Thymus (tissue), 11 donors: ENCODE measurements at regions not wholly inside any gene's neighbourhood (a gene's known extent, or its start where the extent isn't known, plus 50 kb on each side); places are given as distances from the start of the nearest gene placed in this dataset.
"Not testable (repeated sequence)": the region's sequence is repeated elsewhere in the genome, so short reads cannot be mapped to it uniquely, and the experiment has no call there.

Experiments used
- DNase-seq, 9 donors: peaks; one replicate each; pipeline ENCODE4 v3.0.0-alpha.2; 2013; ENCODE audit warnings: low spot score in 9 of 9, low read depth in 6 of 9, missing footprints in 1 of 9
- H3K27ac ChIP-seq, 2 donors: one replicate each; pipeline ENCODE4 v1.5.1; 2013; ENCODE audit warnings: control low read depth in 1 of 2, low read depth in 1 of 2, low read length in 1 of 2, mild to moderate bottlenecking in 1 of 2, moderate library complexity in 1 of 2
- H3K27me3 ChIP-seq, 2 donors: one replicate each; pipeline ENCODE4 v1.5.1; 2013; ENCODE audit warnings: low read length in 1 of 2; ENCODE audit not compliant: control insufficient read depth in 2 of 2, insufficient read depth in 1 of 2
- H3K36me3 ChIP-seq, 2 donors: one replicate each; pipeline ENCODE4 v1.5.1; 2013; ENCODE audit warnings: low read length in 1 of 2, mild to moderate bottlenecking in 1 of 2, moderate library complexity in 1 of 2; ENCODE audit not compliant: control insufficient read depth in 2 of 2, insufficient read depth in 2 of 2
- H3K4me1 ChIP-seq, 2 donors: one replicate each; pipeline ENCODE4 v1.5.1; 2013; ENCODE audit warnings: low read length in 2 of 2; ENCODE audit not compliant: control insufficient read depth in 2 of 2, insufficient read depth in 2 of 2
- H3K4me3 ChIP-seq, 2 donors: one replicate each; pipeline ENCODE4 v1.5.1; 2013; ENCODE audit warnings: low read length in 2 of 2, control low read depth in 1 of 2, mild to moderate bottlenecking in 1 of 2
- H3K9me3 ChIP-seq, 2 donors: one replicate each; pipeline ENCODE4 v1.5.1; 2013; ENCODE audit warnings: low read length in 1 of 2, mild to moderate bottlenecking in 1 of 2; ENCODE audit not compliant: control insufficient read depth in 2 of 2, insufficient read depth in 1 of 2
- WGBS: extraction: QIAGEN DNeasy Blood & Tissue Kit; methylation state at CpG from one replicate; pipeline ENCODE4 v1.1.7; 2013; 5-methylcytosine and 5-hydroxymethylcytosine counted together
- donor health status: healthy.

DNA sequence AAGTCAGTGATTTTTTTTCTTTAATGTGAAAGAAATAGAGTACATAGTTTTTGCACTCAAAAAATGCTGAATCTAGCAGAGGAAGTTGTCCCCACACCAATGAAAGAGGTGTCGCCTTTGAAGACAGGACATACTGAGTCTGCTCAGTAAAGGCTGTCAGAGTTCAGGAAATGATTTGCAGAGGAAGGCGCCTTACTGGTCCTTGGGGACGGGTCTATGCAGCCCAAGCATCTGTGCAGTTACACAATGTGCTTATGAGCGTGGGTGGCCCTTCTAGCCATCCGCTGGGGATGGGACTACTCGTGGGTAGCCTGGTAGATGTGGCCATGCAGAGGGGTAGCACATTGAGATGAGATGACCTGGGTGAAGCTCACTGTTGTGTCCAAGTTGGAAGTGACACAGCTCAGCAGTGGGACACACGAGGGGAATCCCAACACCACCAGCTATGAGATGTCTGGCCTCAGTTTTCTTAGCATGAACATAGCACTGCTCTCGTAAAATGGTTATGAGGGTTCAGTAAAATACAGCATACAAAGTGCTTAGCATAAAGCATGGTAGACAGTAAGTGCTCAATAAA lies 116.5 kb upstream of the RBPJ start:
- no peak overlapping the region for H3K4me3 ChIP-seq
- no peak overlapping the region for H3K27ac ChIP-seq
- H3K4me1 ChIP-seq: no peaks in the 10 kb centered on the region
- 81% methylated on average over 8 of the region's 8 CpGs for WGBS
- DNase-seq: peak in 2 of 9 donors; percentile 22 to 34
- no peaks in the 10 kb centered on the region for H3K27me3 ChIP-seq
- H3K36me3 ChIP-seq: no peaks in the 10 kb centered on the region
- H3K9me3 ChIP-seq: no peaks in the 10 kb centered on the region

DNA sequence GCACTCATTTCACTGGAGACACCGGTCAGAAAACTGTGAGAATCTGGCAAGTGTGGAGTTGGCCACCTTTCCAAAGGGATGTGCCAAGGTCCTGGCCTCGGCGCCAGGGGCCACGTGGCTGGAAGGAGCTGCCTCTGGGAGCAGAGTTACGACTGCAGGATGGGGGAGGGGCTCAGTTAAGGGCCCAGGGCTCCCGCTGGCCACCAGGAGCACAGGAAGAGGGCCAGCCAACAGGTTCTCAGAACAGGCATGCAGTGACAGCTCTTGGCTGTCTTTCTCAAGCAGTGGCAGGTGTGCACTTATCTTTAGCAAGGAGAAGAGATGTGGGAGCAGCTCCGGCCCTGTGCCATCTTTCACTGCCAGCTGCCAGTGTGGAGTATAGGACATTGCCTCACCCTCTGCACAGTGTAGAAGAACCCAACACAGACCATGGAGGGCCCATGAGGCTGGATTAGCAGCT lies 115.9 kb upstream of the RBPJ start:
- Histone ChIP-seq H3K4me1 (no peaks in the 10 kb centered on the region), H3K4me3 (no peak overlapping the region), H3K27me3 (no peaks in the 10 kb centered on the region), H3K36me3 (no peaks in the 10 kb centered on the region), H3K27ac (no peak overlapping the region), H3K9me3 (no peaks in the 10 kb centered on the region)
- DNase-seq: no peak
- 87% methylated on average over 7 of the region's 7 CpGs for WGBS

DNA sequence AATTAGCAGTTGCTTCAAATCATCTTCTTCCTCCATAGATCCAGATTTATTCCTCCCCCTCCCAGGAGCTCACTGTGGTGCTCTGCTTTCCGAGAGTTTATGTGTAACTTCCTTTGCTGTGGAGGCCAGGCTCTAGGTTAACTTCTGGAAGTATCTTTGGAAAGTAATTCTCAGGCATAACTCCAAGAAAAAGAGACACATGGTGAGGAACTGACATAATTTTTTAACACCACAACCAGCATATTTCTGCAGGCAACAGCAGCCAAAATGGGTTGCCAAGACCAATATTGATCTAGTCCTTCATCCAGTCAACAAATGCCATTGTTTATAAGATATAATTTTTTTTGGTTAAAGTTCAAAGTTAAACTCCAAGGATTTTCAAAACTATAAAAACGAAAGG lies 114.5 kb upstream of the RBPJ start:
- Histone ChIP-seq H3K4me1 (no peaks in the 10 kb centered on the region), H3K9me3 (no peaks in the 10 kb centered on the region), H3K27me3 (no peaks in the 10 kb centered on the region), H3K36me3 (no peaks in the 10 kb centered on the region), H3K27ac (no peak overlapping the region), H3K4me3 (no peak overlapping the region)
- DNase-seq: no peak
- WGBS: 87% methylated on average over 2 of the region's 2 CpGs

DNA sequence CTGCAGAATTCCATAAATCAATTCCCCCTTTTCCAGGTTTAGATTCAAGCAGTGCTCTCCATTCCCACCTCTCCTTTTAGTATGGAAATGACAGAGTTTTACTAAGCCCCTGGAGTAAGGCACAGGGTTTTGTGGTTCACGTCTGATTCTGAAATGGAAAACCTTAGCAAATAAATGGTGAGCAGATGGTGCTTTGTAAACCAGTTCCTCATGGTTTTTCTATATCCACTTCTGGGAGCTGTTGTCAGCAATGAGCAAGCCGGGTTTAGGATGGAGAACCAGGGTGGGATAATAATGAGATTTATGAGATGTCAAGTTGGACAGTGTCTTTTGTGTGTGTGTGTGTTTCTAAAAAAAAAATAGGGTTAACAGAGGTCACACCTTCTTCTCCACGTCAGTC lies 113.8 kb upstream of the RBPJ start:
- H3K36me3 ChIP-seq: no peaks in the 10 kb centered on the region
- H3K27ac ChIP-seq: no peak overlapping the region
- H3K9me3 ChIP-seq: no peaks in the 10 kb centered on the region
- H3K4me3 ChIP-seq: no peak overlapping the region
- no peaks in the 10 kb centered on the region for H3K4me1 ChIP-seq
- DNase-seq: no peak
- H3K27me3 ChIP-seq: no peaks in the 10 kb centered on the region
- WGBS: 69% methylated on average over 3 of the region's 3 CpGs

DNA sequence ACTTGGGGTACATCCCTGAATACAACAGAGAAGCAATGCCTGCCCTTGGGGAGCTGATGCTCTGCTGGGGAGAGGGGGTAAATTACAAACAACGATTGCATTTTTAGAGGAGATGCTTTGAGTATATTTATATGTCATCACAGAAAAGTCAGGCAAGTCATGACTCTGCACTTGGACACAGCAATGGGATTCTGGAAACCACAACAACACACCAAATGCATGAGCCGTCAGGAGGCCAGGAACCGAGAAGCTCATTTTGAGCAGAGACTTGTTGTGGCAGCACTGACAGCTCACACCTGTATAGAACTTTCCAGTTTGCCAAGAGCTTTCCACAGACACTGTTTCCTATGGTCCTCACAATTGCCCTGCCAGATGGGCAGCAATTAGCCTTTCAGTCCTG lies 113.2 kb upstream of the RBPJ start:
- Histone ChIP-seq H3K27ac (no peak overlapping the region), H3K4me3 (no peak overlapping the region), H3K9me3 (no peaks in the 10 kb centered on the region), H3K36me3 (no peaks in the 10 kb centered on the region), H3K27me3 (no peaks in the 10 kb centered on the region), H3K4me1 (no peaks in the 10 kb centered on the region)
- no peak for DNase-seq
- WGBS: 94% methylated on average over 3 of the region's 3 CpGs

DNA sequence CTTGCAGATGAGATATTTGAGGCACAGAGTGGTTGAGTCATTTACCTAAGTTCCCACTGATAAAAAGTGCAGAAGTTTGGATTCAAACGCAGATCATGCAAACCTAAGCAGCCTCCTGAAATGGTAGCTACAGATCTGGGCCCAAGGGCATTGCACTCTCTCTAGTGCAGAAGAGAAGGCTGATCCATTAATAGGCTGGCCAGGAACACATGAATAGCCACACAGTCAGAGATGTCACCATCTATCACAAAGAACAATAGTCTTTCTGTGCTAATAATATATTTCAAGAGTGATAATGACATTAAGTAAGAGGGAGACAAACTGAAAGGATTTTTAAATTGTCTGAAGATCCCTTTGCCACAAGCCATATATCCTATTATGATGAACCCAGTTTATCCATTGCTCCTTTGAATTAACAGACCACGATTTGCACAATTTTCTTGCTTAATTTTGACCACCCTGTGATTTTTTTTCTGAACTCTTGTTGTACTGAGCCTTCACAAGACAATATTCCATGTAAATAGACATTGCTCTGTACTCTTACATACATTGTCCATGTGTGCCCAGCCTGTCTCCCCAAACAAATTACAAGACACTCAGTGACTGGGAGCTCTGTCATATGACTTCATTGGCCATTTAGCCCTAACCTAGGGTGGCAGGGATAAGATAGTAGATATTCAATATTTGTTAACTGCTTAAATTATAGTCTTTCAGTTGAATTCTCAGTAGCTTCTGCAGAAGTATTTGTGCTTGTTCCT lies 112.4 kb upstream of the RBPJ start:
- H3K4me1 ChIP-seq: no peaks in the 10 kb centered on the region
- 48% methylated on average over 2 of the region's 2 CpGs for WGBS
- DNase-seq: no peak
- H3K27ac ChIP-seq: no peak overlapping the region
- H3K27me3 ChIP-seq: no peaks in the 10 kb centered on the region
- H3K9me3 ChIP-seq: no peaks in the 10 kb centered on the region
- H3K36me3 ChIP-seq: no peaks in the 10 kb centered on the region
- no peak overlapping the region for H3K4me3 ChIP-seq

DNA sequence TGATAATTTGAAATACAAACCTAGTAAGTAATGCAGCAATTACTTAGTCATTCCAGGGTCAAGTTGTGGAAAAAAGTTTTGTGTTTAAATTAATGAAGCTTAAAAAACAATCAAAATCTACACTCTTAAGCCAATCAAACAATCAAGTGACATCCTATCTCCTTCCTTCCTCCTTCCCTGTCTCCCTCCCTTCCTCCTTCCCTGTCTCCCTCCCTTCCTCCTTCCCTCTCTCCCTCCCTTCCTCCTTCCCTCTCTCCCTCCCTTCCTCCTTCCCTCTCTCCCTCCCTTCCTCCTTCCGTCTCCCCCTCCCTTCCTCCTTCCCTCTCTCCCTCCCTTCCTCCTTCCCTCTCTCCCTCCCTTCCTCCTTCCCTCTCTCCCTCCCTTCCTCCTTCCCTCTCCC lies 111.4 kb upstream of the RBPJ start:
- not testable (repeated sequence) for H3K27me3 ChIP-seq, H3K4me3 ChIP-seq, H3K36me3 ChIP-seq, H3K9me3 ChIP-seq, H3K4me1 ChIP-seq, DNase-seq, H3K27ac ChIP-seq
- 59% methylated on average over 1 of the region's 1 CpG for WGBS

DNA sequence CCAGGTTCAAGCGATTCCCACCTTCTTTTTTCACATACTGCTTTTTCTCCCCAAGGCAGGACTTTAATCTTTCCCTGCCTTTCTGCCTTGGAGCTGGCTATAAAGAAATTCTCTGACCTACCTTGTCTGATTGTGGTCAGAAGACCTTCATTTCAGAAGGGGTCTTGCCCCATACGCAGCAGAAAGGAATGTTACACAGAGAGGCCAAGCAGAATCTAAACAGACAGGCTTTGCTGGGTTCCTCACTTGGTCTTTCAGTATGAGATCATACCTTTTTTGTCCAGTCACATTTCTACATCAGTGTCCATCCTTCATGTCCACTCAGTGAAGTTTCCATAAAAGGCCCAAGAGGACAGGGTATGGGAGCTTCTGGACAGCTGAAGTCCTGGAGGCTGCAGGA lies 108.3 kb upstream of the RBPJ start:
- Histone ChIP-seq H3K9me3 (no peaks in the 10 kb centered on the region), H3K4me1 (no peaks in the 10 kb centered on the region), H3K27ac (no peak overlapping the region), H3K4me3 (no peak overlapping the region), H3K36me3 (no peaks in the 10 kb centered on the region), H3K27me3 (no peaks in the 10 kb centered on the region)
- DNase-seq: no peak
- 96% methylated on average over 2 of the region's 2 CpGs for WGBS

DNA sequence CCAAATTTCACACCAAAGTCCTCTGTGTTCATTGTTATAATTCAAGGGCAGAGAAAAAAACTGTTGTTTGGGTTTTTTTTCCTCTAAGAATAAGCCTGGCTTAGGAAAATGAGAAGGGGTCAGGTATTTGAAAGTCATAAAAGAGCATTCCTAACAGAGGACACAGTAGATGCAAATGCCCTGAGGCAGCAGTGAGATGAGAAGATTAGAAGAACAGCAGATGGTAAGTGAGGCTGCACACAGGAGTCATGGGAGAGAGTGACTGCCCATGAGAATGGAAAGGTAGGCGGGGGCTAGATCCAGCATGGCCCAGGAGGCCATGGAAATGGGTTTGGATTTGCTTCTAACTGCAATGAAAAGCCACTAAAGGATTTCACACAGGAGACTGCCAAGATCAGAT lies 107.5 kb upstream of the RBPJ start:
- H3K27ac ChIP-seq: no peak overlapping the region
- no peaks in the 10 kb centered on the region for H3K9me3 ChIP-seq
- no peak overlapping the region for H3K4me3 ChIP-seq
- no peaks in the 10 kb centered on the region for H3K36me3 ChIP-seq
- H3K27me3 ChIP-seq: no peaks in the 10 kb centered on the region
- no peak for DNase-seq
- H3K4me1 ChIP-seq: no peaks in the 10 kb centered on the region
- 96% methylated on average over 1 of the region's 1 CpG for WGBS
